GM19463 (cell line): ENCODE measurements at regions not wholly inside any gene's neighbourhood (a gene's known extent, or its start where the extent isn't known, plus 50 kb on each side); places are given as distances from the start of the nearest gene placed in this dataset.

Experiments used
- ATAC-seq: cut with Tn5 transposase; IDR thresholded peaks from one replicate; pipeline ENCODE4 v1.9.1; 2021; ENCODE audit warnings: mild to moderate bottlenecking, moderate library complexity; ENCODE audit not compliant: unreplicated experiment

DNA sequence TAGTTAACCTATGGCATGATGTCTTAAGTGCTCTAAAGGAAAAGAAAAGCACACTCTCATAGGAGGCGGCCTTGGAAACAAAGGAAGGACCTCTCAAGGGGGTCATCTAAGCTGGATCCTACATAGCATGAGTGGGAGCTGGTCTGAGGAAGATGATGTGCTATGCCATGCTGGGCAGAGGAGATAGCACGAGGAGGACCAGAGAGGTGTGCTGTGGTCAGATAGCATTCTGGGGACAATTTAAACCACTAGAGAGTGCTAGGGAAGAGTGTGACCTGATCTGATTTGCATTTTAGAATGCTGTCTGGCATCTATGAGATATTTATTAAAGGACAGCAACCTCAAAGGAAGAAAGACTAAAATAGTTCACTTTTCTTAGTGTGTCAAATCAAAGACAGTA, 910.1 kb upstream of the CELF4 start:
- no peak for ATAC-seq

DNA sequence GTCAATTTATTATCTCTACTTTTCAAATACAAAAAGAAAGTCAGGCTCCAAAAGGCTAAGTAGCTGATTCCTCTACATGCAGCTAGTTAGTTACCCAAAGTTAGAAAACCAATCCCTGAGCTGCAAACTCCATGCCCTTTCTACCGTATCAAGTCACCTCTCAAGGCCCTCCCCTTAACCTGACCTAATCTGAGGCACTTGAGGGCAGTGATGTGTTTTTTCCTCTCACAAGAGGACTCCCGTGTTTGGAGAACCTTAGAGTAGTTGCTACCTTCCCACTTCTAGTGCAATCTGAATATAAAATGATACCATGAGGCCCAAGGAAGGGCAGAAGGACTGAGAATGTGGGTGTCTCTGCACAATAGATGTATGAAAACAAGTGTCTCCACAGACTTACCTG, 907.9 kb upstream of the CELF4 start:
- ATAC-seq, result no peak

DNA sequence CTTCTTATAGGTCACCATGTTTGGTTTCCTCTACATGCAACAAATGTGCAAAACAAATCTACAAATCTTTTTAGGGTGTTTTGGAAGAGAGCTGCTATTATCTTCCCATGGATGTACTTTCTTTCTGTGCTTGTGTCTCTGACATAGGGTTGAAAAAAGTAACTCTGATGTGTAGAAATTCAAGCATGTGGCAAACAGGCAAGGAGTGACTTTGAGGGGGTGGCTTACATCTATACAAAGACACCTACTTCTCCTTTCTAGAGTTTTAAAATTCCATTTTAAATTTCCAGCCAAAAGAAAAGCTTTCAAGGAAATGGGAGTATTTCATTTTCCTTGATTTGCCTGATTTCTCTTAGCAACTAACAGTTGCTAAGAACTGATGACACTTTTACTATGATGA, 904.8 kb upstream of the CELF4 start:
- ATAC-seq, result no peak

DNA sequence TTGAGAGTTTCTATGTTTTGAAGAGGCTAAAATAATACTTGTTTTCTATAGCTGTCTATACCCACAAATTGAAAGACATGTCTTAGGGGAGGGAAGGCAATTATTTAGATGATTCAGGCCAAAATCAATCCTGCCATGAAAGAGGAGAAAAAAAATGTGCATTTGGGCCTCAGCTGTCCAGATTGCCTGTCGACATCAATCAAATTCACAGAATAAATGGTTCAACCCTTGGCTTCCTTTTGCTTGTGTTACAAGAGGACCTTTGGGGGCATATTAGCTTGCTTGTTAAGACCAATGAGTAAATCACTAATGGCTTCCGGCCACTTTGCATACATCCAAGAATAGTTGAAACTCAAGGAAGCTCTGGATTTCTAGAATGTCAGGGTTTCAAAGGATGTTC, 900.8 kb upstream of the CELF4 start:
- no peak for ATAC-seq

DNA sequence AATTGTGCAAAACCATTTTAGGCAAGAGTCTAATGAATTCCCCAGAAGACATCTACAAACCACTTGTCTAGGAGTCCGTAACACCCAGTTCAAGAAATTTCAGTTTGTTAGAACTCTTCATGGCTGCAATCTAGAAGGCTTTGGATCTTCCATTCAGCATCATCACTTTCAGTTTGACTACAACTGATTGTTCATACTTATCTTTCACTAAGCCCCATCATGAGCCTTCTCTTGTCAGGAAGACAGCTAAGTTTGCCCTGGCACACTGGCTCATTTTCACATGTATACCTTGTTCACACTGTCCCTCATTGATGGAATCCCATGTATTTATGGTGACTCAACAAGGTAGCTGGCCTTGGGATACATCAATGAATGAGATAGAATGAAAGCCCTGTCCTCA, 898.4 kb upstream of the CELF4 start:
- peak; percentile 45 for ATAC-seq

DNA sequence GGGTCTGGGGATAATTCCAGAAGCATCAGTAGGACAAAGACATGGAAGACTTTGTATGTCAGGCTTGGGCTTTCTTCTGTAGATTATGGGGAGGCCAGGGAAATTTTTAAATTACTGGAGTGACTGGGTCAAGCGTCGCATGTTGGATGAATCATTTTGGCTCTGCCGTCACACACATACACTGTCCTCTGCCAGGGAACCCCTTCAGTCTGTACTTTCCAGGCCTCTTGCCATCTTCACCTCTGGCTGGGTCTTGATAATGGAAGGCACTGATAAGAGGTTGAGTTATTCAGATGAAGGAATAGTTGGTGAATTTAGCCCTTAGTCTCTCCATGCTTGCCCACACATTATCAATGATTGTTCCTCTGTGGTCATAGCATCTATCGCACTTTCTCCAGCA, 895.1 kb upstream of the CELF4 start:
- no peak for ATAC-seq

DNA sequence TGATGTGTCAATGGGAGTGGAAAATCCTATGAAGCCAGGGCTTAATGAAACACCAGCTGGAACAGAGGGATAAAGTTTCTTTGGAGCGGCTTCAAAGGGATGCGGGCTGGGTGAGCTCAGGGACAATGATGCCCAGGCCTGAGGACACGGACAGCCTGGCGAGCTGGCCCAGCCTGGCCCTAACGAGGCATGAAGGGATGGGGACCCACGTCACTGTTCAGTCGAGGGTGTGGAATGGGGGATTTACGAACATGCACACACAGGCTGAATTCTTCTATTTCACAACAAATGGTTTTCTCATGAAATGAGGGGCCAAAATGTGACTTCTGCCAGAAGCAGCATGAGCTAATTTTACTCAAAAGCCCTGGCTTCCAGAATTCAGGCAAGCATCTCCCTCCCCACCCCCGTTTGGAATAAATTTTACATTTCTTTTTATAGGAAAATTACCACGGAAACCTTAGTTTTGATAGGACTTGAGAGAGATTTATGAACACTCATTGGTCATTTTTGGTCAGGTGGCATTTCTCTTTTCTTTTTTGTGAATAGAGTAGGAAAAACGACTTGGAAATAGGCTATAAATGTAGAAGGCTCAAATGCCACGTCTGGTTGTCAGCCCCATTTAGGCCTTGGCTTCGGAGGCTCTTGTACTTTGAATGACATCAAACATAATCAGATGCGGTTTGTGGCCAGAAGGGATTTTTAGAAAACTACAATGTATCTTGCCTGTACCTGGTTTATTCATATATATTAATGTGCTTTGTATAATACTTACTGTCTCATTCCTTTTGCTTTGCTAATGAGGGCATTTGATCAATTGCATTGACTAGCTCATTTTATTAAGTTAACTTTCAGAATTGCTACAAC, 893.8 kb upstream of the CELF4 start:
- no peak for ATAC-seq

DNA sequence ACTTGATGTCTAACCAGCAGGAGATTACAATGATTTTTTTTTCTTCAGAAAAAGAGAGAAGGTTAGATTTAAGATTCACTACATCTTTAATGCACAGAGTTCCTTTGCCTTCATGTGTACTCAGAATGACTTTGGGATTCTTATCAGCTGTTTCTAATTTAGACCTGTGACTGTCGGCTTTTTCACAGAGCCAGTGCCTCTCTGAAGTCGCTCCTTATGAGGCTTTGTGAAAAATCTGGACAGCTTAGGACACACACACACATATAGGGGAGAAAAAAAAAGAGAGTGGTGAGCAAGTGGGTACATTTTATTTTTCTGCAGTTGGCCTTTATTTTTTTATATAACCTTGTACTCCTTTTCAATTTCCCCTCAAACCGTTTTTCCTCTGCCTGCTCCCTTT, 893.1 kb upstream of the CELF4 start:
- ATAC-seq, result no peak

DNA sequence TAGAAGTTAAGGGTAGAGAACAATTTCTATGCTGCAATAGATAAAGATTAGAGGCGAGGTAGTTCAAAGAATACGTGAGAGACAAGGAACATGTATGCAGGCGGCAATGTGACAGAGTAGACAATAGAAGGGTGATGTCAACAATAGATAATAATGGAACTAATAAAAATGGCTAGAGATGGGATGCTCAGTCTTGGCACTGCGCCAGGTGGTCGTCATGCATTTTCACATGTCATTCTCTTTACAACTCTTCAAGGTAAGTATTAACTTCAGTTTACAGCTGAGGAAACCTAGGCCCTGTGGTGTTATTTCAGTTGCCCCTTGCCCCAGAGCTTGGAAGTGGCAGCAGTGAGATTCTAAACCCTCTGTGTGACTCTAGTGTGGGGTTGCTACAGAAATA, 890.7 kb upstream of the CELF4 start:
- no peak for ATAC-seq

DNA sequence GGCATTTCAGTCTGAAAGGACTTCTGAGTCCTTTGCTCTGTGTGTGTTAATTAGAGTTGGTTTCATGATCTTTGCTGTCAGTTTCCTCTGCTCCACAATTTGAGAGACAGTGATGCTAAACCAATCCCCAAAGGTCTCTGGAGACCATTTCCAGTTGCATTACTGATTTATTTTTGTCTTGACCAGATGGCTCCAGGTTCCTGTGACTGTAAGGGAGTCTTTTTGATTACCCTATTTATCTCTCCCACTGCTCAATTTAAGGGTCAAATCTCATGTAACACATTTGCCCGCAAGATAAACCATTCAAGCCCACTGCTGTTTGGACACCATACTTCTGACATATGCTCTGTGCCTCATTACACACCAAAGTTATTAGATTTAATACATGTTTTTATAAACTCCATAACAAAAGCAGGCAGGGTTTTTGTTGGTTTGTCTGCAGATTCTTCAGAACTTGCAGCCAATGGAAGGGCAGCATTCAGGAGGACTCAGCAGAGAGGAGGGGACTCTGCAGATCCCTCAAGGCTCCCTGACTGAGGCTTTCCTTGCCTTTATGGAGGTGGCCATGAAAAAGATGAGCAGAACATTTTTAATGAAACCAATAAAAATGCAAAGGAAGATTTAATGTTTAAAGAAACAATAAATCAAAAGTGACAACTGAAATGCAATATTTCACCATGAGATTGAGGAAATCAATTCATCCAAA, 889.3 kb upstream of the CELF4 start:
- ATAC-seq, result no peak

DNA sequence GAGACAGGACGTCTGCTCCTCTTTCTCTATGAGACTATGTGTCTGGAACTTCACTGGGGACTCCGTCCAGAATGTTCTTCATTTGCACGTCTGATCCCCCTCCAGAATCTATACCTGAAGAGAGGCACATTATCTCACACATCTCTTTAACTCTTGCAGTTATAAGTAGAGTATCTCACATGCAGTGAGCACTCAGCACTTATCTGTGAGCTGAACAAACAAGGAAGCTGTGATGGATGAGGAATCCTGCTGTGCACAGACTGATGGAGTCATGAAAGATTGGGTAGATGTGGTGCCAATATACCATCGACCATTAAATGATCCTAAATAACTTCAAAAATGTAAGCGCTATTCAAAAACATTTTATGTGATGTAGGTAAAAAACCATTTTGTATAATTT, 888.3 kb upstream of the CELF4 start:
- no peak for ATAC-seq

DNA sequence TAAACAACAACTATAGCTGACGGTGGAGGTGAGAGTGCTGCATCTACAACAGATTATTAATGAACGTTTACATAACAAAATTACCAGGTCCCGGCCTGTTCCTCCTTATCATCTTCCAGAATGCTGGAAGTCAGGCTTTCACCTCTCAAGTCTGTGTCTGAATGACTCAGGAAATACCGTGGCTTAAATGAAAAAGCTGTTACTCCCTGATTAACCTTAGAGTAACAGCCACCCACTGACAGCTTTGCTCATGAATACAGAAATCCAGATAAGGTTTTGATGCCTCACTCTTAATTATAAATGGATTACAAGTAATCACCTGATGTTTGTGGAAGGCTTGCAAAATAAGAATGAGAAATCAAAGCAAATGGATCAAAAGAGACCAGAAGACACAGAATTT, 885.3 kb upstream of the CELF4 start:
- no peak for ATAC-seq

DNA sequence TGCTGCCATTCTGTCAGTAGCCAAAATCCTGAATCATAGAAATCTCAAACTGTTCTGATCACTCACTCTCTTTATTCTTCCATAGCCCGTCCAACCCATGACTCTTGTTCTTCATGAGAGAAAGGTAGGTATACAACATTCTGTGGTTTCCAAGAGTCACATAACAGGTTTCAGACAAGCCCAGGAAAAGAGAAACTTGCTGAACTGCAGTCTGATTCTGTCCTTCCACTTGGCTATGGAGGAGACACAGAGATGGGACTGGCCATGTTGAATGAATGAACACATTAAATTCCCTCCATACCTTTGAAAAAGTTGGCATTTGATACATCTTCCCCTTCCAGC, 880.2 kb upstream of the CELF4 start:
- ATAC-seq, result no peak

DNA sequence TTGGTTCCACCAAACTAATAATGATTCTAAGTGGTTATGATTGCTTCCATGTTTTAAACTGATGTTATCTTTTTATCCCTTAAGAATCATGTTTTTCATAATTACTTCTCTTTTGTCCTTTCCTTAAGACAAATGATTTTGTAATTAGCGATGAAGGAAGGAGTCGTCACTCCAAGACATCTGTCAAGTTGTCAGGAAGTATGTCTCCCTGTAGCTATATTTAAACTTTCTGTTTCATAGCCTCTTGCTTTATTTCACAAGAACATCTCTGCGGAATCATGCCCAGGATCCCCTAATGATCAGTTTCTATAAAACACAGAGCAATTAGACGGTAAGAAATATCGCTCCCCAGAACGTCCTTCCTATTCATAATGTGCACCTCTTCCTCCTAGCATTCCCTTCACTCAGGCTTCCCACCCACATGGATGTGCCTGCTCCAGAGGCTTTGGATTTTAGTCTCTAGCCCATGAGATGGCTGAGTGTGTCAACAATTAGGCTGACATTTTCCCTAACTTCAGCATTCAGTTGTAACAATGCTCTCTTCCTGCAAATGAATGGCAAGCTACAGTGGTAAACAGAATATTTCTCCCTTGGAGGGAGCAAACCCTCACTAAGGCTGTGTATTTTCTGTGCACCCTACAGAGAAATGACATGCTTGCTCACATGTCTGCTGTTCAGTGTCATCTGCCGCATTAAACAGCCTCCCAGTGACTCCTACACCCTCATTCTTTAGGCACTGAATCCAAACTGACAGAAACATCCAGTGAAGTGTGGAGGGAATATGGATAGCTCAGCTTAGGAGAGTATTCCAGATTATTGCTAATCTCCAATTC, 879.6 kb upstream of the CELF4 start:
- ATAC-seq, result no peak

DNA sequence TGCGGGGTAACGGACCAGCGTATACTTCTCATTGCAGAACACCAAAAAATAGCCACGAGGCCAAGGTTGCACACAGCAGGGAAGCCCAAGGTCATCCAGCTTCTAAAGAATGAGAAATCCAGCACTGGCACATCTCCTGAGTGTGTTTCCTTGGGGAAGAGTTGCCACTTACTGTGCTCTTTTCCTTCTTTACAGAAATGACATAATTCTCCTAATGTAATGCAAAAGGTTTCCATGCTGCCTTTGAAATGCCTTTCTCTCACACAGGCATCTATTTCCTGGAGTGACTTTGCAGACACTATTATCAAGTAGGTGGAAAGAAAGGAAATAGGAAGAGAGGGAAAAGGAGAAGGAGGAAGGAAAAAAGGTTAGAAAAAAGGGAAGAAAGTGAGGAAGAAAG, 862.1 kb upstream of the CELF4 start:
- no peak for ATAC-seq

DNA sequence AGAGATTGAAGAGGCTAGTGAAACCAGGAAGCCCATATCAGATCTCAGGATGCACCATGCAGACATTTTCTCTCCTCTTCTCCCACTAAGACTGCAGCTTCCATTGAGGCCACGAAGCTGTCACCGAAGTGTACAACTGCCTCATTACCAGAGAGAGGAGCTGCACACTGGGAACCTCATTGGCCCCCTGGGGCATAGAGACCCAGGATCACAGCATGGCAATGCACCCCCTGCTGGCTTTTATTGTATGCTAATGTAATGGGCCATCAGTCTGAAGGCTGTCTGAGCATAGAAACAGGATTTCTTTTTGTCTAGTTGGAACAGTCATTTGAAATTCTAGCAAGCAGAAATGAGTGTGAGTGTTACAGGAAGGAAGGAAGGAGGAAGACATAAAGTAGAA, 861.6 kb upstream of the CELF4 start:
- no peak for ATAC-seq

DNA sequence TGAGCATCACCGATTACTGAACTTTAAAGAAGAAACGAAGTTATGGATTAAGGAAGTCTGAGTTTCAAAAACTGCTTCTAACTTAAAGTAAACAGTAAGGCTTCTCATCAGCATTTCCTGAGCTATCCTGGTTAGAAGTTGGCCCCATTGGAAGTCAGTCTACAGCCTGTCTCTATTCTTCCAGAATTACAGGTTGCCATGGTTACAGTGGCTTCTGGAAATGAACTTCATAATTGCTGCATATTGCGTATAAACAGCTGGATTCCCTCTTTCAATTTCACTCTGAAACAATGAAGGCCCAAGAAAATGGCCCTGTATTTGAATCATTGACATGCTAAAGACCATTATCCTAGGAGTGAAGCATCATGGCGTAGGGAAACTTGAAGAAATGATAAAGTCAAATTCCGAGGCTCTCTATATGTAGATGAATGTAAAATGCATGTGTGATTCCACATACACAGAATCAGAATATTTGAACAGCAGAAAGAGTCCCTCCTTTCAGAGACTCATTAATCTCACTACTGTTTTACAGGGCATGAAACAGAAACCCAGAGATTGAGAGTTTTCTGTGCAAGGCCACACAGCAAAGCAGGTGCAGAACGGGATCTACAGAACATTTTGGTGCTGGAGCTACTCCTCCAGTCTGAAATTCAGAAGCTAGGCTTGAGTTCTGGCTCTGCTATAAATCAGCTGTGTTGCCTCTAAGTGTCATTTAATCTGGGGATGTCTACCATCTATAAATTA, 856.4 kb upstream of the CELF4 start:
- ATAC-seq, result no peak

DNA sequence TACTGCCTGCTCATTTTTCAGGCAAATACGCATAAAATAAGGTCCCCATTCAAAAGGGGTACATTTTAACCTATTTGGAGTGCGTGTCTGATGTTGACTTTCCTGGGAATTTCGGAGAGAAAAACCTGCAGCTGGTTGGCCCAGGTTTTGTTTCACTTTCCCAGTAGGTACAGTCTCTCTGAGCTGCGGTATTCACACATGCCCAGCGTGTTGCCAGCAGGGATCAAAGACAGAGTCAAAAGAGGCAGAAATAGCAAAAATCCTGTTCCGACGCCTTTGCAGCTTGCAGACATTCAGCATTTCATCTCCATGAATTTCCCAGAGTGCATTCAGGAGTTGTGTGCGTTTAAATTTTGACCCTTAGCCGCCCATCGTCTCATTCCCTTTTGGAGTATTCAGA, 855.4 kb upstream of the CELF4 start:
- no peak for ATAC-seq

DNA sequence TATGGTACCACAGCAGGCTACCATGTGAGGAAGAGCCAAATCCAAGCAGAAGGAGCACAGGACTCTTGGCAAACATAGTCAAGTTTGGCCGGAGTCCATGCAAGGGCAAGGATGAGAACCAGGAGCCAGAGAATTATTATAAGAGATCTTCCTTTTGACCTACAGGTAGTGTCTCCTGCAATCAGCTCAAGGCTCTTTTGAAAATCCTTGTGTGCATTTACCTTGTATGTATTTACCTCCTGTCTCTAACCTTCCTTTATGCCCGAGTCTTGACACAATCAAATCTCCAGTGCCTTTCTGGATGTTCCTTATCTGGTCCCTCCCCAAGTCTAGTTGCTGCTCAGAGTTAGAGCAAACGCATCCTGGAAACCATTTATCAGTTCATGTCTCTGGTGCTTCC, 855.0 kb upstream of the CELF4 start:
- no peak for ATAC-seq

DNA sequence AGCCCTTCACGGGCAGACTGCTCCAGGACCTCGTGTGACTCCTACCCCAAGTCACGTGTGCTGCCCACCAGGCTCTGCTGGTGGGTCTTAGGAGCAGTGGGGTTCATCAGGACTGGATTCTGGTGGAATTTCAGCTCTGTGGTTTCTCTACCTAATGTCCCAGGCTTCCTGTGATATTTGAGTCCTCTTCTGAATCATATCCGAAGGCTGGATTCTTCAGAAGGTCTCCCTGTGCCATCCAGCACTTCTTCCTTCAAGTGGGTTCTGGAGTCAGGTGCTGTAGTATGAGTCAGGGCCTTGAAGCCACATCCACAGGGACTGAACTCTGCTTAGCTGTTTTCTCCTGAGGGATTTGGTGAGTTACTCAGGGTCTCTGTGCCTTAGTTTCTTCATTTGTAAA, 850.2 kb upstream of the CELF4 start:
- no peak for ATAC-seq

DNA sequence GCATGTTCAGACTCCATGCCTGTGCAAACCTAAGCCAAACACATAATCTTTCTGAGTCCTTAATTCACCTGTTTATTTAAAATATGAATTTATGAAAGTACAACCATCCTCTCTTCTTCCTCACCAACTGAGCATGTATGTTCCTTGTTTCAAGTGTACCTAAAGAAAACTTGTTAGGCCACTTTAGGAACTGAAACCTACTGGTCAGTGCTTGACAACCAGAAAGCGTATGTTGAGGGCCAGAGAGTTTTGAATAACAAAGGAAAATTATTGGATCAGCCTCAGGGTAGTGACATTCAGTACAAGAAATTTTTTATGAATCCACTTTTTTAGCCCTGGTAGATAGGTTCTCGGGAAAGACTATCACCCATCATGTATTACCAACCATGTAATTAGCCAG, 847.6 kb upstream of the CELF4 start:
- ATAC-seq, result no peak
